Smooth muscle cell (in vitro differentiated cells): ENCODE measurements at regions not wholly inside any gene's neighbourhood (a gene's known extent, or its start where the extent isn't known, plus 50 kb on each side); places are given as distances from the start of the nearest gene placed in this dataset.

Experiments
- DNase-seq: peaks from one replicate; lab custom pipeline; 2025; ENCODE audit not compliant: unreplicated experiment; lab: John Stamatoyannopoulos, UW
- H2AFZ ChIP-seq: fragments of 200-600 bp; sonication (generic); 2 replicates; pipeline ENCODE4 v1.6.0; 2016; ENCODE audit warnings: antibody characterized with exemption, low read depth, mild to moderate bottlenecking
- H3F3A ChIP-seq: fragments of 200-600 bp; sonication (generic); 2 replicates; pipeline ENCODE4 v1.6.0; 2017; ENCODE audit warnings: antibody characterized with exemption, low read depth
- H3K27ac ChIP-seq: fragments of 200-600 bp; sonication (generic); 2 replicates; pipeline ENCODE4 v1.5.1; 2016; ENCODE audit warnings: low read depth, mild to moderate bottlenecking
- H3K27me3 ChIP-seq: fragments of 200-600 bp; sonication (generic); 2 replicates; pipeline ENCODE4 v1.6.1; 2016; ENCODE audit warnings: low read depth, mild to moderate bottlenecking
- H3K36me3 ChIP-seq: fragments of 200-600 bp; sonication (generic); 2 replicates; pipeline ENCODE4 v1.5.1; 2016; ENCODE audit warnings: low read depth
- H3K4me1 ChIP-seq: fragments of 200-600 bp; sonication (generic); 2 replicates; pipeline ENCODE4 v1.5.1; 2016; ENCODE audit warnings: low read depth
- H3K4me2 ChIP-seq: fragments of 200-600 bp; sonication (generic); 2 replicates; pipeline ENCODE4 v1.6.0; 2016; ENCODE audit warnings: mild to moderate bottlenecking
- H3K4me3 ChIP-seq: fragments of 200-600 bp; sonication (generic); 2 replicates; pipeline ENCODE4 v1.5.1; 2016; ENCODE audit warnings: mild to moderate bottlenecking
- H3K79me2 ChIP-seq: fragments of 200-600 bp; sonication (generic); 2 replicates; pipeline ENCODE4 v1.6.0; 2016; ENCODE audit warnings: low read depth, mild to moderate bottlenecking
- H3K9ac ChIP-seq: fragments of 200-600 bp; sonication (generic); 2 replicates; pipeline ENCODE4 v1.6.0; 2016; ENCODE audit warnings: low read depth
- H3K9me3 ChIP-seq: fragments of 200-600 bp; sonication (generic); replicated peaks from 2 replicates; pipeline ENCODE4 v1.5.1; 2016; ENCODE audit warnings: low read depth
- H4K20me1 ChIP-seq: fragments of 200-600 bp; sonication (generic); 2 replicates; pipeline ENCODE4 v1.6.0; 2016; ENCODE audit warnings: low read depth
- CTCF ChIP-seq: fragments of 200-600 bp; sonication (generic); IDR thresholded peaks from 2 replicates; pipeline ENCODE4 v1.5.1; 2017; ENCODE audit warnings: borderline replicate concordance, mild to moderate bottlenecking, antibody characterized with exemption; ENCODE audit not compliant: insufficient read depth, poor library complexity, severe bottlenecking
- WGBS: methylation state at CpG from one replicate; pipeline ENCODE4 v1.1.7; 2016; ENCODE audit warnings: low lambda C conversion rate; 5-methylcytosine and 5-hydroxymethylcytosine counted together

- H3F3A ChIP-seq = no peaks in the 10 kb centered on the region
These were observed 146.1 kb upstream of the FAM20C start for GRCh38 chr7:46123-46829.

GRCh38 chr7:46830-47140 lies 145.6 kb upstream of the FAM20C start:
- Histone ChIP-seq H4K20me1 (no peaks in the 10 kb centered on the region), H3K4me3 (no peak overlapping the region), H3K9me3 (no peaks in the 10 kb centered on the region), H3K79me2 (no peaks in the 10 kb centered on the region), H2AFZ (no peak overlapping the region), H3K36me3 (no peaks in the 10 kb centered on the region), H3K27me3 (peaks cover 3% of the 10 kb centered on the region), H3K9ac (no peak overlapping the region), H3F3A (no peaks in the 10 kb centered on the region), H3K4me2 (no peak overlapping the region), H3K27ac (no peak overlapping the region), H3K4me1 (no peaks in the 10 kb centered on the region)
- no peak for DNase-seq
- 94% methylated on average over 5 of the region's 5 CpGs for WGBS
- TF ChIP-seq CTCF = no peak

More at GRCh38 chr7:46123-46829, 146.1 kb upstream of the FAM20C start:
- H3K9me3 ChIP-seq = no peaks in the 10 kb centered on the region
- 83% methylated on average over 11 of the region's 11 CpGs for WGBS
- no peak overlapping the region for H3K4me3 ChIP-seq
- H4K20me1 ChIP-seq = no peaks in the 10 kb centered on the region
- no peak overlapping the region for H2AFZ ChIP-seq
- no peak for DNase-seq
- no peaks in the 10 kb centered on the region for H3K36me3 ChIP-seq
- no peak overlapping the region for H3K9ac ChIP-seq
- H3K27ac ChIP-seq = no peak overlapping the region
- H3K27me3 ChIP-seq = peaks cover 3% of the 10 kb centered on the region
- no peak for TF ChIP-seq CTCF
- H3K4me1 ChIP-seq = no peaks in the 10 kb centered on the region
- H3K4me2 ChIP-seq = no peak overlapping the region
- no peaks in the 10 kb centered on the region for H3K79me2 ChIP-seq

GRCh38 chr7:51456-52068 lies 140.8 kb upstream of the FAM20C start:
- Histone ChIP-seq H2AFZ (no peak overlapping the region), H3K36me3 (no peaks in the 10 kb centered on the region), H3K4me3 (no peak overlapping the region), H3F3A (no peaks in the 10 kb centered on the region), H3K27ac (no peak overlapping the region), H3K79me2 (no peaks in the 10 kb centered on the region), H3K9ac (no peak overlapping the region), H4K20me1 (no peaks in the 10 kb centered on the region), H3K27me3 (no peaks in the 10 kb centered on the region), H3K9me3 (no peaks in the 10 kb centered on the region), H3K4me2 (no peak overlapping the region), H3K4me1 (no peaks in the 10 kb centered on the region)
- no peak for TF ChIP-seq CTCF
- WGBS = 95% methylated on average over 11 of the region's 11 CpGs
- DNase-seq = no peak

- no peaks in the 10 kb centered on the region for H3K36me3 ChIP-seq
- no peaks in the 10 kb centered on the region for H3K27me3 ChIP-seq
- DNase-seq = no peak
- no peaks in the 10 kb centered on the region for H4K20me1 ChIP-seq
- 87% methylated on average over 3 of the region's 3 CpGs for WGBS
- no peak overlapping the region for H3K27ac ChIP-seq
- no peak overlapping the region for H3K4me2 ChIP-seq
- no peak overlapping the region for H2AFZ ChIP-seq
- no peak overlapping the region for H3K4me3 ChIP-seq
- no peak overlapping the region for H3K9ac ChIP-seq
- TF ChIP-seq CTCF = no peak
- H3K4me1 ChIP-seq = no peaks in the 10 kb centered on the region
- H3K79me2 ChIP-seq = no peaks in the 10 kb centered on the region
- no peaks in the 10 kb centered on the region for H3F3A ChIP-seq
- no peaks in the 10 kb centered on the region for H3K9me3 ChIP-seq
These were observed 140.3 kb upstream of the FAM20C start for GRCh38 chr7:52100-52499.
